SJCRH30 (cell line): ENCODE measurements at regions not wholly inside any gene's neighbourhood (a gene's known extent, or its start where the extent isn't known, plus 50 kb on each side); places are given as distances from the start of the nearest gene placed in this dataset.
"Not testable (repeated sequence)": the region's sequence is repeated elsewhere in the genome, so short reads cannot be mapped to it uniquely, and the experiment has no call there.

Experiments used
- DNase-seq, 2 experiments: peaks; one replicate each; pipeline ENCODE4 v3.0.0-alpha.2; 2015 to 2020
- H3K27ac ChIP-seq: fragments of 250-450 bp; sonication (Bioruptor Pico); 2 replicates; pipeline ENCODE4 v1.5.1; 2020; ENCODE audit warnings: mild to moderate bottlenecking, moderate library complexity
- H3K27me3 ChIP-seq: fragments of 250-450 bp; sonication (Bioruptor Pico); 2 replicates; pipeline ENCODE4 v1.5.1; 2020; ENCODE audit warnings: mild to moderate bottlenecking, moderate library complexity
- H3K36me3 ChIP-seq: fragments of 250-450 bp; sonication (Bioruptor Pico); 2 replicates; pipeline ENCODE4 v1.5.1; 2020; ENCODE audit warnings: mild to moderate bottlenecking, moderate library complexity
- H3K4me1 ChIP-seq: fragments of 250-450 bp; sonication (Bioruptor Pico); 2 replicates; pipeline ENCODE4 v1.5.1; 2020; ENCODE audit warnings: mild to moderate bottlenecking, moderate library complexity
- H3K4me3 ChIP-seq: fragments of 250-450 bp; sonication (Bioruptor Pico); 2 replicates; pipeline ENCODE4 v1.5.1; 2020; ENCODE audit warnings: mild to moderate bottlenecking, moderate library complexity
- H3K9me3 ChIP-seq: fragments of 250-450 bp; sonication (Bioruptor Pico); replicated peaks from 2 replicates; pipeline ENCODE4 v1.5.1; 2020; ENCODE audit warnings: mild to moderate bottlenecking, moderate library complexity

DNA sequence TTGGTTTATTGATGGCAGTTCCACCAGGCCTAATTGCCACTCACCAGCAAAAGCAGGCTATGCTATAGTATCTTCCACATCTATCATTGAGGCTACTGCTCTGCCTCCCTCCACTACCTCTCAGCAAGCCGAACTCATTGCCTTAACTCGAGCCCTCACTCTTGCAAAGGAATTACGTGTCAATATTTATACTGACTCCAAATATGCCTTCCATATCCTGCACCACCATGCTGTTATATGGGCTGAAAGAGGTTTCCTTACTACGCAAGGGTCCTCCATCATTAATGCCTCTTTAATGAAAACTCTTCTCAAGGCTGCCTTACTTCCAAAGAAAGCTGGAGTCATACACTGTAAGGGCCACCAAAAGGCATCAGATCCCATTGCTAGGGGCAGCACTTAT is 50.0 kb upstream of the RASAL2 start:
- not testable (repeated sequence) for H3K27me3 ChIP-seq, H3K27ac ChIP-seq, H3K4me1 ChIP-seq, H3K36me3 ChIP-seq, DNase-seq, H3K4me3 ChIP-seq, H3K9me3 ChIP-seq
